Liver (tissue), 8 donors: ENCODE measurements at regions not wholly inside any gene's neighbourhood (a gene's known extent, or its start where the extent isn't known, plus 50 kb on each side); places are given as distances from the start of the nearest gene placed in this dataset.

Experiments
- DNase-seq: peaks from one replicate; pipeline ENCODE4 v3.0.0-alpha.2; 2017; ENCODE audit warnings: low spot score
- H3K27ac ChIP-seq, 2 donors: one replicate each; pipeline ENCODE4 v1.7.0; 2013; ENCODE audit warnings: inconsistent platforms in 2 of 2, low read length in 2 of 2, control low read depth in 1 of 2, low read depth in 1 of 2, mild to moderate bottlenecking in 1 of 2
- H3K27me3 ChIP-seq, 4 donors: one replicate each; pipeline versions ENCODE4 v1.6.1 to v1.7.0; 2013; ENCODE audit warnings: low read length in 3 of 4, inconsistent platforms in 1 of 4, mild to moderate bottlenecking in 1 of 4, moderate library complexity in 1 of 4; ENCODE audit not compliant: control insufficient read depth in 4 of 4, insufficient read depth in 4 of 4
- H3K36me3 ChIP-seq, 4 donors: one replicate each; pipeline versions ENCODE4 v1.6.1 to v1.7.0; 2013; ENCODE audit warnings: low read length in 3 of 4, mild to moderate bottlenecking in 3 of 4, low read depth in 1 of 4, moderate library complexity in 1 of 4; ENCODE audit not compliant: control insufficient read depth in 4 of 4, insufficient read depth in 3 of 4
- H3K4me1 ChIP-seq, 4 donors: one replicate each; pipeline versions ENCODE4 v1.6.1 to v1.7.0; 2013; ENCODE audit warnings: low read length in 3 of 4, mild to moderate bottlenecking in 3 of 4, moderate library complexity in 1 of 4; ENCODE audit not compliant: control insufficient read depth in 4 of 4, insufficient read depth in 4 of 4
- H3K4me3 ChIP-seq, 3 donors: one replicate each; pipeline versions ENCODE4 v1.6.1 to v1.7.0; 2013; ENCODE audit warnings: low read length in 3 of 3, control low read depth in 1 of 3, low read depth in 1 of 3, mild to moderate bottlenecking in 1 of 3
- H3K9ac ChIP-seq, 2 donors: one replicate each; pipeline ENCODE4 v1.7.0; 2013; ENCODE audit warnings: low read length in 2 of 2, mild to moderate bottlenecking in 2 of 2, moderate library complexity in 2 of 2, control low read depth in 1 of 2, low read depth in 1 of 2
- H3K9me3 ChIP-seq, 4 donors: one replicate each; pipeline versions ENCODE4 v1.6.1 to v1.7.0; 2013; ENCODE audit warnings: low read length in 3 of 4; ENCODE audit not compliant: control insufficient read depth in 4 of 4
- CTCF ChIP-seq: fragments of 150-350 bp; IDR thresholded peaks from 2 replicates; pipeline ENCODE4 v1.5.1; 2017; ENCODE audit warnings: improper control_type of control experiment, low read depth, low read length; ENCODE audit not compliant: missing input control
- EGR1 ChIP-seq, 2 donors: IDR thresholded peaks; 2 replicates each; pipeline ENCODE4 v1.6.1; 2016 to 2018; ENCODE audit warnings: antibody characterized with exemption in 2 of 2, low read depth in 2 of 2
- RAD21 ChIP-seq, 2 donors: IDR thresholded peaks; 2 replicates each; pipeline ENCODE4 v1.6.1; 2016; ENCODE audit warnings: antibody characterized with exemption in 2 of 2, mild to moderate bottlenecking in 2 of 2
- REST ChIP-seq: IDR thresholded peaks from 2 replicates; pipeline ENCODE4 v1.6.1; 2016; ENCODE audit warnings: antibody characterized with exemption, mild to moderate bottlenecking
- SP1 ChIP-seq: IDR thresholded peaks from 2 replicates; pipeline ENCODE4 v1.6.1; 2018; ENCODE audit warnings: antibody characterized with exemption, mild to moderate bottlenecking
- TAF1 ChIP-seq: conservative IDR thresholded peaks from 2 replicates; pipeline ENCODE4 v1.6.1; 2016; ENCODE audit warnings: antibody characterized with exemption, mild to moderate bottlenecking
- WGBS: extraction: QIAGEN DNeasy Blood & Tissue Kit; methylation state at CpG from one replicate; pipeline ENCODE4 v1.1.7; 2013; 5-methylcytosine and 5-hydroxymethylcytosine counted together
- TF ChIP-seq, protein P1 (sequence below): IDR thresholded peaks from 2 replicates; pipeline ENCODE4 v1.6.1; 2016; ENCODE audit warnings: antibody characterized with exemption
- TF ChIP-seq, protein P2 (sequence below): IDR thresholded peaks from 2 replicates; pipeline ENCODE4 v1.6.1; 2016; ENCODE audit warnings: antibody characterized with exemption
- donor health status: healthy.
- donor health status: healthy.
- donor health status: healthy.
- donor health status: healthy.
- donor health status: healthy.

- DNase-seq: no peak
- Histone ChIP-seq H3K9ac (no peak overlapping the region), H3K27ac (no peak overlapping the region), H3K36me3 (no peaks in the 10 kb centered on the region), H3K4me1 (no peaks in the 10 kb centered on the region), H3K9me3 (no peaks in the 10 kb centered on the region), H3K27me3 (peaks cover 0 to 9% (median 2%) of the 10 kb centered on the region in 4 donors), H3K4me3 (no peak overlapping the region)
- 68% methylated on average over 11 of the region's 11 CpGs for WGBS
- TF ChIP-seq, protein P1, sequence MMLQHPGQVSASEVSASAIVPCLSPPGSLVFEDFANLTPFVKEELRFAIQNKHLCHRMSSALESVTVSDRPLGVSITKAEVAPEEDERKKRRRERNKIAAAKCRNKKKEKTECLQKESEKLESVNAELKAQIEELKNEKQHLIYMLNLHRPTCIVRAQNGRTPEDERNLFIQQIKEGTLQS: no peak
- TF ChIP-seq, protein P2, sequence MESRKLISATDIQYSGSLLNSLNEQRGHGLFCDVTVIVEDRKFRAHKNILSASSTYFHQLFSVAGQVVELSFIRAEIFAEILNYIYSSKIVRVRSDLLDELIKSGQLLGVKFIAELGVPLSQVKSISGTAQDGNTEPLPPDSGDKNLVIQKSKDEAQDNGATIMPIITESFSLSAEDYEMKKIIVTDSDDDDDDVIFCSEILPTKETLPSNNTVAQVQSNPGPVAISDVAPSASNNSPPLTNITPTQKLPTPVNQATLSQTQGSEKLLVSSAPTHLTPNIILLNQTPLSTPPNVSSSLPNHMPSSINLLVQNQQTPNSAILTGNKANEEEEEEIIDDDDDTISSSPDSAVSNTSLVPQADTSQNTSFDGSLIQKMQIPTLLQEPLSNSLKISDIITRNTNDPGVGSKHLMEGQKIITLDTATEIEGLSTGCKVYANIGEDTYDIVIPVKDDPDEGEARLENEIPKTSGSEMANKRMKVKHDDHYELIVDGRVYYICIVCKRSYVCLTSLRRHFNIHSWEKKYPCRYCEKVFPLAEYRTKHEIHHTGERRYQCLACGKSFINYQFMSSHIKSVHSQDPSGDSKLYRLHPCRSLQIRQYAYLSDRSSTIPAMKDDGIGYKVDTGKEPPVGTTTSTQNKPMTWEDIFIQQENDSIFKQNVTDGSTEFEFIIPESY: no peak
- TF ChIP-seq TAF1: no peak
These were observed 386.0 kb upstream of the ARID1B start for GRCh38 chr6:156391061-156391672.

DNA sequence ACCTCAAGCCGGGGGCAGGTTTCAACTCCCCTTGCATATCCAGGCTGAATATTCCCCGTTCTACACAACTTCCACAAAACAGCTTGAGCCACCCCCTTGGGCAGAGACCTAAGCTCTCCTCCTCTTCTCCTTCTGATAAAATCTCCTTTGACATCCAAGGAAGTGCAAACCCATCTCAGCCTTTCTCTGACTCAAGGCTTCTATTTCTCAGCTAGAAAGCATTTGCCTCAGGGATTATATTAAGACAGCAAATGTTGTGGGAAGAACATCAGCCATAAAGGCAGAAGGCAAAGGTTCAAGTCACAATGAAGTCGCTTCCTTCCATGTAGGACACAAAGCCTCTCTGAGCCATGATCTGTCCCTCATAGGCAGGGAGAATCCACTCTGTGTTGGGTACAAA, 386.6 kb upstream of the ARID1B start:
- Histone ChIP-seq H3K27me3 (peaks cover 0 to 9% (median 2%) of the 10 kb centered on the region in 4 donors), H3K4me1 (no peaks in the 10 kb centered on the region), H3K4me3 (no peak overlapping the region)

DNA sequence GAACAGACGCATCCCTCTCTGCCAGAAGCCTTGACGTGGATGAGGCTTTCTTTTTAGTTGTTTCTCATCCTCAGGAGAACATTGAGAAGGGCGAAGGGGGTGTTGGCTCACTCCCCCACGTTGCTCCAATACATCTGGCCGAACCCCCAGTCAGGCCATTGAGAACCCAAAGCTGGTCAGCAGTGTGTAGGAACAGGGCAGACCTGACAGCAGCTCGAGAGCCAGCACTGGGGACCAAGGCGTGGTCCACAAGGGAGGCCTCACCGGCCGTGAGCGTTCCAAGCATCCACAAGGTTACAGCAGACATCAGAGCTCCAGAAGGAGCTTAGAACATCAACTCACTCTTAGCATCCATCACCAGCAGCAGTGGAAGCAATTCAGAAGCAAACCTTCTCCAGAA, 387.9 kb upstream of the ARID1B start:
- Histone ChIP-seq H3K36me3 (no peaks in the 10 kb centered on the region), H3K9ac (no peak overlapping the region), H3K27ac (no peak overlapping the region), H3K9me3 (no peaks in the 10 kb centered on the region), H3K4me3 (no peak overlapping the region), H3K27me3 (peaks cover 0 to 9% (median under 1%) of the 10 kb centered on the region in 4 donors), H3K4me1 (no peaks in the 10 kb centered on the region)
- no peak for DNase-seq
- WGBS: 83% methylated on average over 10 of the region's 10 CpGs
- TF ChIP-seq SP1 (no peak), RAD21 (IDR thresholded peaks at IDR 0.05) (no peak)

More for the DNA sequence above, 386.6 kb upstream of the ARID1B start:
- Histone ChIP-seq H3K9me3 (no peaks in the 10 kb centered on the region), H3K27ac (no peak overlapping the region), H3K9ac (no peak overlapping the region), H3K36me3 (no peaks in the 10 kb centered on the region)
- no peak for TF ChIP-seq EGR1 (IDR thresholded peaks at IDR 0.05; ENCODE audit: low read depth in 2 of 2)
- DNase-seq: no peak
- WGBS: 71% methylated on average over 3 of the region's 3 CpGs

- Histone ChIP-seq H3K27me3 (peaks cover 0 to 6% (median under 1%) of the 10 kb centered on the region in 4 donors), H3K9ac (no peak overlapping the region), H3K4me3 (no peak overlapping the region), H3K9me3 (no peaks in the 10 kb centered on the region), H3K36me3 (no peaks in the 10 kb centered on the region), H3K27ac (no peak overlapping the region), H3K4me1 (no peaks in the 10 kb centered on the region)
- 87% methylated on average over 4 of the region's 4 CpGs for WGBS
- DNase-seq: no peak
- TF ChIP-seq SP1 (no peak), REST (no peak), EGR1 (IDR thresholded peaks at IDR 0.05; ENCODE audit: low read depth in 2 of 2) (no peak), CTCF (no peak)
These were observed 389.7 kb upstream of the ARID1B start for GRCh38 chr6:156387472-156387871.
